Urothelium cell line (cell line): ENCODE measurements at regions not wholly inside any gene's neighbourhood (a gene's known extent, or its start where the extent isn't known, plus 50 kb on each side); places are given as distances from the start of the nearest gene placed in this dataset.

ENCODE experiments used
- DNase-seq: peaks from one replicate; pipeline ENCODE4 v3.0.0; 2011; ENCODE audit warnings: low spot score, mixed read lengths
- FAIRE-seq: peaks from 2 replicates; lab custom pipeline; 2011; peaks lifted over from hg19 to GRCh38; lab: Jason Lieb, UNC

GRCh38 chr7:54632696-54633095 is 90.5 kb downstream of the VSTM2A start:
- DNase-seq (no peak), FAIRE-seq (no peak)

DNA sequence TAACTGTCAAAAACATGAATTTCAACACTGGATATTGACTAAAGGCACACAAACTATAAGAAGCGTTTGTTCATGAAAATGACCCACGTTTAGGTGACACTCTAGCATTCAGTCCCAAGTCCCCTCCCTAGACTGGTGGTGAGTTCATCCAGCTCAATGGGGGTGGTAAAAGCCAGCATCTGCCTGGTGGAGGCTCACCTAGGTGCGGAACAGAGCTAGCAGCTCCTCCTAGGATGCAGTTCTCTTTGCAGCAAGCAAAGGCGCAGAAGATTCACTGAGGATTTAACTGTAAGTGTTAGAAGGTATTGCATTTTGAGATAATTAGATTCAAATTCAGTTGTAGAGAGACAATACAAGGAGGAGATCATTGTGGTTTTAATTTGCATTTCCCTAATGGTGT is 87.6 kb downstream of the VSTM2A start:
- DNase-seq (no peak), FAIRE-seq (no peak)

- DNase-seq (no peak), FAIRE-seq (no peak)
These were observed 80.6 kb downstream of the VSTM2A start for GRCh38 chr7:54622696-54623309.
